Endothelial cell of umbilical vein (primary cell): ENCODE measurements at regions not wholly inside any gene's neighbourhood (a gene's known extent, or its start where the extent isn't known, plus 50 kb on each side); places are given as distances from the start of the nearest gene placed in this dataset.

Source experiments
- BruUV-seq: library from RNA; stranded (reverse); fragments of 400-500 nt; replicated peaks from 2 replicates; lab custom pipeline; 2021; lab: Mats Ljungman, UMichigan
- CTCF ChIA-PET: fragments of 300-600, 350-600 bp; sonication (Branson Sonifier 250); formaldehyde crosslinking; loops from one replicate; lab custom pipeline; 2021; ENCODE audit warnings: antibody characterized with exemption, inconsistent platforms; lab: Charles Lee
- POLR2A ChIA-PET: fragments of 300-600, 350-600 bp; sonication (Branson Sonifier 250); formaldehyde crosslinking; loops from one replicate; lab custom pipeline; 2021; ENCODE audit warnings: antibody characterized with exemption, inconsistent platforms; lab: Charles Lee
- DNase-seq: peaks from one replicate; pipeline ENCODE4 v3.0.0-alpha.2; 2011; ENCODE audit warnings: low read depth, low spot score
- FAIRE-seq: peaks from 2 replicates; lab custom pipeline; 2011; peaks lifted over from hg19 to GRCh38; lab: Jason Lieb, UNC
- H2AFZ ChIP-seq: 2 replicates; pipeline ENCODE4 v1.6.0; 2012; ENCODE audit warnings: low read depth, low read length, control low read depth, inconsistent platforms
- H3K27ac ChIP-seq: 2 replicates; pipeline ENCODE4 v1.5.1; 2011; ENCODE audit warnings: low read depth, mild to moderate bottlenecking, control low read depth, low read length, moderate library complexity; ENCODE audit not compliant: insufficient read depth
- H3K27me3 ChIP-seq, 2 experiments: 2 replicates each; pipeline versions ENCODE4 v1.6.0 to v1.6.1; 2011; ENCODE audit warnings: low read length in 2 of 2, mixed read lengths in 1 of 2; ENCODE audit not compliant: control insufficient read depth in 2 of 2, insufficient read depth in 2 of 2
- H3K36me3 ChIP-seq, 2 experiments: 2 replicates in 1 of 2; 3 replicates in 1 of 2; pipeline ENCODE4 v1.5.1; 2011; ENCODE audit warnings: low read length in 2 of 2, mild to moderate bottlenecking in 1 of 2, moderate library complexity in 1 of 2; ENCODE audit not compliant: control insufficient read depth in 2 of 2, insufficient read depth in 2 of 2; ENCODE audit errors: extremely low read depth in 1 of 2
- H3K4me1 ChIP-seq: 3 replicates; pipeline ENCODE4 v1.5.1; 2011; ENCODE audit warnings: mild to moderate bottlenecking, low read length; ENCODE audit not compliant: control insufficient read depth, insufficient read depth; ENCODE audit errors: extremely low read depth
- H3K4me2 ChIP-seq: 2 replicates; pipeline ENCODE4 v1.6.1; 2011; ENCODE audit warnings: low read length, control low read depth, mixed read lengths; ENCODE audit not compliant: insufficient read depth
- H3K4me3 ChIP-seq, 3 experiments: fragments of 200-600 bp in 1 of 3; sonication (generic), shearing (Covaris generic) in 1 of 3; replicated peaks in 1 of 3; 2 replicates each; pipeline ENCODE4 v1.5.1; 2011 to 2016; ENCODE audit warnings: control low read depth in 3 of 3, low read length in 3 of 3, mild to moderate bottlenecking in 2 of 3, inconsistent platforms in 1 of 3, low read depth in 1 of 3, moderate library complexity in 1 of 3; ENCODE audit not compliant: insufficient read depth in 1 of 3
- H3K79me2 ChIP-seq: 2 replicates; pipeline ENCODE4 v1.6.0; 2012; ENCODE audit warnings: low read length, inconsistent platforms; ENCODE audit not compliant: control insufficient read depth, insufficient read depth
- H3K9ac ChIP-seq: replicated peaks from 2 replicates; pipeline ENCODE3; 2011; ENCODE audit warnings: low read length, control low read depth; ENCODE audit not compliant: insufficient read depth; ENCODE audit errors: extremely low read depth
- H3K9me1 ChIP-seq: replicated peaks from 3 replicates; pipeline ENCODE4 v1.6.0; 2011; ENCODE audit warnings: mild to moderate bottlenecking, low read length; ENCODE audit not compliant: control insufficient read depth, insufficient read depth; ENCODE audit errors: extremely low read depth
- H3K9me3 ChIP-seq: replicated peaks from 2 replicates; pipeline ENCODE4 v1.5.1; 2012; ENCODE audit warnings: low read length, inconsistent platforms; ENCODE audit not compliant: control insufficient read depth, insufficient read depth
- H4K20me1 ChIP-seq: replicated peaks from 2 replicates; pipeline ENCODE3; 2011; ENCODE audit warnings: mild to moderate bottlenecking, low read length; ENCODE audit not compliant: control insufficient read depth, insufficient read depth; ENCODE audit errors: extremely low read depth
- CTCF ChIP-seq, 2 donors: IDR thresholded peaks; 1 replicate in 1 of 2; 2 replicates in 1 of 2; pipeline ENCODE4 v1.5.1; 2011; ENCODE audit warnings: low read length in 2 of 2, mild to moderate bottlenecking in 2 of 2, moderate library complexity in 2 of 2, control low read depth in 1 of 2, inconsistent platforms in 1 of 2, low read depth in 1 of 2; ENCODE audit not compliant: insufficient read depth in 1 of 2; ENCODE audit errors: extremely low read depth in 1 of 2
- EZH2 ChIP-seq: IDR thresholded peaks from 2 replicates; pipeline ENCODE4 v1.6.1; 2012; ENCODE audit warnings: borderline replicate concordance, low read depth, mild to moderate bottlenecking, moderate library complexity, low read length, inconsistent platforms; ENCODE audit not compliant: severe bottlenecking
- FOS ChIP-seq: IDR thresholded peaks from 2 replicates; pipeline ENCODE4 v1.6.1; 2011; ENCODE audit warnings: mild to moderate bottlenecking, low read length, moderate library complexity, borderline replicate concordance; ENCODE audit not compliant: insufficient read depth
- GATA2 ChIP-seq: IDR thresholded peaks from 2 replicates; pipeline ENCODE4 v1.7.0; 2011; ENCODE audit warnings: low read depth, mild to moderate bottlenecking, moderate library complexity, mixed read lengths, low read length; ENCODE audit not compliant: insufficient read length, insufficient read depth
- JUN ChIP-seq: IDR thresholded peaks from 2 replicates; pipeline ENCODE4 v1.6.1; 2011; ENCODE audit warnings: borderline replicate concordance, low read depth; ENCODE audit not compliant: insufficient read length, insufficient read depth
- MAX ChIP-seq: IDR thresholded peaks from 2 replicates; pipeline ENCODE4 v1.6.1; 2011; ENCODE audit not compliant: insufficient read depth, insufficient read length
- MYC ChIP-seq: IDR thresholded peaks from one replicate; pipeline ENCODE4 v1.6.1; 2011; ENCODE audit warnings: mild to moderate bottlenecking, low read depth, low read length
- POLR2A ChIP-seq: IDR thresholded peaks from 2 replicates; pipeline ENCODE4 v1.6.1; 2012; ENCODE audit warnings: low read depth, mild to moderate bottlenecking, control low read depth, low read length
- POLR2AphosphoS5 ChIP-seq: IDR thresholded peaks from 2 replicates; pipeline ENCODE4 v1.6.1; 2012; ENCODE audit warnings: low read depth, mild to moderate bottlenecking, control low read depth, low read length, moderate library complexity; ENCODE audit not compliant: insufficient read depth
- dilution Hi-C: fragments of 300-500 bp; cut with MboI; formaldehyde crosslinking; loops from one replicate; pipeline ENCODE4 v1.15.0; 2019; ENCODE audit warnings: low sequenced_read_pairs; ENCODE audit not compliant: extremely low pct_ligation_motif_present
- intact Hi-C: fragments of 100-400 bp; cut with micrococcal nuclease; formaldehyde crosslinking; loops from one replicate; pipeline ENCODE4 v1.10.0; 2022

GRCh38 chr7:41326616-41327015 is 376.3 kb downstream of the INHBA start:
- CTCF ChIA-PET: no interaction called here
- H3K4me1 ChIP-seq: no peaks in the 10 kb centered on the region
- no peaks in the 10 kb centered on the region for H4K20me1 ChIP-seq
- no peaks in the 10 kb centered on the region for H3K9me3 ChIP-seq
- H3K79me2 ChIP-seq: no peaks in the 10 kb centered on the region
- no peak overlapping the region for H3K9ac ChIP-seq
- dilution Hi-C loops (no loop called here), intact Hi-C loops (loop anchor here (5.0 to 10.0 kb wide), 2 partner anchors 51 to 322 kb away; no protein-coding TSS in a partner anchor)
- H3K36me3 ChIP-seq: no peaks in the 10 kb centered on the region
- H3K4me3 ChIP-seq: no peak overlapping the region
- H3K27ac ChIP-seq: no peak overlapping the region
- H3K27me3 ChIP-seq: no peaks in the 10 kb centered on the region
- no peak overlapping the region for H2AFZ ChIP-seq
- no TSS peak for BruUV-seq
- FAIRE-seq (no peak), DNase-seq (no peak)
- no peaks in the 10 kb centered on the region for H3K9me1 ChIP-seq
- POLR2A ChIA-PET: no interaction called here
- no peak overlapping the region for H3K4me2 ChIP-seq
- TF ChIP-seq CTCF (IDR thresholded peaks at IDR 0.05; ENCODE audit: extremely low read depth in 1 of 2, insufficient read depth in 1 of 2, low read depth in 1 of 2, low read length in 2 of 2) (no peak), JUN (no peak), MAX (no peak), EZH2 (no peak), FOS (no peak), POLR2A (no peak), GATA2 (no peak), POLR2AphosphoS5 (no peak), MYC (no peak)
